Hematopoietic multipotent progenitor cell (in vitro differentiated cells): ENCODE measurements at regions not wholly inside any gene's neighbourhood (a gene's known extent, or its start where the extent isn't known, plus 50 kb on each side); places are given as distances from the start of the nearest gene placed in this dataset.
"Not testable (repeated sequence)": the region's sequence is repeated elsewhere in the genome, so short reads cannot be mapped to it uniquely, and the experiment has no call there.

Experiments used
- DNase-seq, 3 donors: peaks; one replicate each; pipeline ENCODE4 v3.0.0-alpha.2; 2011 to 2015; ENCODE audit warnings: low read depth in 2 of 3, low spot score in 2 of 3

DNA sequence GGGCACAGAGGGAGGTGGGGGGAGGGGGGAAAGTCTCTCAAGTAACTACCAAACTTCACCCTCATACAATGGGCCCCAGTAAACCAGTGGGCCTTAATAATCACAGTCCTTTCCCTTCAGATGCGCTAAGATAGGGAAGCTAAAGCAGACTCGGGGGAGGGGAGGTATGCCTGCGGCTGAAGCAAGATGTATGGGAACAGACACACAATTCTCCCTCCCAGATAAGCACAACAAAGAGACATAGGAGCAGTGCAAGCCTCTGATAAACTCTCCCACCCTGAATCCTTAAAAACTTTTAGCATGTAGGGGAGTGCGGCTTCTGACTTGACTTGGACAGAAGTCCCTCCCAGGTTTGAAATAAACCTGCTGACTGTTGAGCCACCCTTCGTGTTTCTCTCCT lies 54.7 kb downstream of the PROP1 start:
- DNase-seq = not testable (repeated sequence)

- DNase-seq = not testable (repeated sequence)
Observed at GRCh38 chr5:177939246-177940171, 56.5 kb downstream of the PROP1 start.

GRCh38 chr5:177938767-177939166 lies 57.3 kb downstream of the PROP1 start:
- DNase-seq = not testable (repeated sequence)

DNA sequence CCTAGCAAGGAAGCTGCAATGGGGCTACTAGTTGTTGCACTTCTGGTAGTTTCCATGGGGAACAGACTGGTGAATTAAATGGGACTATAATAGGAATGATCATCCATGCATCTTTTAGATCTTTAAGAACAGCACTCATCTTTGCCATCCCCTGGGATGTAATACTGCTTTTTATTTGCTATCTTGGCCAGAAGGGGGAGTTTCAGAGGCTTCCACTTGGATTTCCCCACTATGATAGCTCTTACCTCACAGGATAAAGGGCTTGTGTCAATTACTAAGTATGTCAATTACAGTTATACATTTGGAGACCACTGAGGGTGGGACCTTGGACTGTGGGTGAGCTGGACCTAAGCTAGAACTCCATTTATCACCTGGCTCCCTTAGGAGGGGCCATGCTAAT lies 61.8 kb downstream of the PROP1 start:
- not testable (repeated sequence) for DNase-seq

DNA sequence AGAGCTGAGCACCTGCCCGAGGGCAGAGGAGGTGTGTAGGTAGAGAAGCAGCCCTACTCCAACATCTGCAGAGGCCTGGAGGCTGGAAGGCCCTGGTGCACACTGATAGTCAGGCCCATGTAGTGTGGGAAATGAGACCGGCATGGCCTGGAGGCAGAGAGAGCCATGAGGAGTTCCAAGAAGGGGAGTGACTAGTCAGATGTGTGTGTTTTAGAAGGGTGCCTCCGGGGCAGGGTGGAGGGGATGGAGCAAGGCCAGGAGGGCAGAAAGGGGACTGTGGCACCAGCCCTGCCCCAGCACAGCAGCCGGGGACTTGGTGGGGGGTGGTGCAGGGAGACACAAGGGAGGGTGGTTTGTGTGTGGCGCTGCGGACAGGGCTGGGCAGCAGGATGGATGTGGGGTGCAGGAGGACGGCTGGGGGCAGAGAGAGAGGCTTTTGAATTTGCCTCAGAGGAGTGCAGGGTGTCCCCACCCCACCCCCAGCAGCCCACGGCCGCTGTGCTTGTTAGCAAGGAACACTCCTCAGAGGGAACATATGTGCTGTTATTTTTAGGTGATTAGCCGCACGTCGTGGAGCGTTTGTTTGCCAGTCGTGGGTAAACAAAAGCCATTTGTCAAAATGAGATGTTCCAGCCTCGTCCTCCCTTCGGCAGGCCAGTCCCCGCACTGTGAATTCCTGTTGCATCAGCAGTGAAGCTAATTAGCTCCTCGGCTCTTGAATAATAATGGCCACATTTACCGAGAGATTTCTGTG lies 65.6 kb downstream of the PROP1 start:
- not testable (repeated sequence) for DNase-seq

DNA sequence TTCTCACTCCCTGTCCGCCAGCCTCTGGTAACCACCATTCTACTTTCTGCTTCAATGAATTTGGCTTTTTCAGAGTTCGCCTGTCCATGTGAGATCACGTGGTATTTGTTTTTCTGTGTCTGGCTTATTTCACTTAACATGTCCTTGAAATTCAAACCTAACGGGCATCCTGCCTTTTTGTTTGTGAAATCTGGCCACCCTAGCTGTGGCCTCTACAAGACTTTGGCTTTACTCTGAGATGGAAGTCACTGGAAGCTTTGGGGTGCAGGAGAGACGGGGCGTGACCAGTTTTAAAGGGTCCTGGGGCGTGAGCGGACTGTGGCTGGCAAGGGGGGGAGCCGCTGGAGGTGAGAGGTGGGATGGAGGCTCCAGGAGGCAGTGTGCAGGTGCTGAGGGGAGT lies 66.4 kb downstream of the PROP1 start:
- DNase-seq = not testable (repeated sequence)

DNA sequence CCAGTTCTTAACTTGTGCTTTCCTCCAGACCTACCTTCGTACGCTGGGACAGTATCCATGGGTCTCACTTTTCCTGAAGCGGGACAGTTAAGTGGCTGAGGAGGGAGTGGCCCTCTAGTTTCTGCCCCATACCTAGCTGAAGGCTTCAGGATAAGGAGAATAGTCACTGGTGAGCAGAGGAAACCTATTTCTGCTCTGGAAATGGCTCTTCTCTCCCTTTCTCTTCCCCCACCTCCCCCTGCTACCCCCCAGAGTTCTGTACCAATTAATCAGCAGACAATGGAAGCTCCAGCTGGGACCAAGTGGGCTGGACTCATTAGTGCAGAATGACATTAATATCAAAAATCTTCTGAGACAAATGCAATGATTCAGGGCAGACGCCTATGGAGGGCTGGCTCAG lies 68.5 kb downstream of the PROP1 start:
- not testable (repeated sequence) for DNase-seq

DNA sequence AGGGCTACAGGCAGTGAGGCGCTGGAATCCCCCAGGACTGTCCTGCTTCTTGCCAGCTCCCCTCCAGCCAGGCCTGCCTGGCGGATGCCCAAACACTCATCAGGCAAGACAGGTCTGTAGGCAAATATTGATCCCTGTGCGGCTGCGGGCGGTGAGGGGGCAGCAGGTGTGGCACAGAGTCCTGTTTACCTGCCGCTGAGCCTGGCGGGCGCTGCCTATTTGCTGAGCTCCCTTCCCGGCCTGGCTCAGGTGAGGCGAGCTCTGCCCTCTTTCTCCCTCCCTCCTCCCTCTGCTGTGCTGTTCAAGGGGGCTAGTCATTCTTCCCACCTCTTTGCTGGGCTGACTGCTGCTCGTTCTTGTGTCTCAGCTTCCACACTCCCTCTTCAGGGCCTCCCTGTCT lies 71.5 kb downstream of the PROP1 start:
- DNase-seq = not testable (repeated sequence)

DNA sequence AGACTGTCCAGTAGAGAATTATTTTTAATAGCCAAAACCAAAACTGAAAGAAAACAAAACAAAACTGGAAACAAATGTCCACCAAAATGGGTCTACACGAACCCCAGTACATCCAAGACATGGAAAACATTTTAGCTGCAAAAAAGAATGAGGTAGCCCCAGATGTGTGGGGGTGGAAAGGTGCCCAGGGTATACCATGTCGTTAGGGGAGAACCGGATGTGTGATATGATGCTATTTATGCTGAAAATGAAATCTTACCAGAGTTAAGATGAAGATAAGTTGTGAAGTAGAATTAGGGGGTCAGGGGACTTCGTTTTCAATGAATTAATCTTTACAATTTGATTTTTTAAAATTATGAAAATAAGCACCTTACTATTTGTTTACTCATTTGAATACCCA lies 72.2 kb downstream of the PROP1 start:
- DNase-seq = not testable (repeated sequence)

- DNase-seq = not testable (repeated sequence)
Observed at GRCh38 chr5:177923189-177923588, 72.9 kb downstream of the PROP1 start.

GRCh38 chr5:177909261-177909660 lies 86.8 kb downstream of the PROP1 start:
- DNase-seq = not testable (repeated sequence)

DNA sequence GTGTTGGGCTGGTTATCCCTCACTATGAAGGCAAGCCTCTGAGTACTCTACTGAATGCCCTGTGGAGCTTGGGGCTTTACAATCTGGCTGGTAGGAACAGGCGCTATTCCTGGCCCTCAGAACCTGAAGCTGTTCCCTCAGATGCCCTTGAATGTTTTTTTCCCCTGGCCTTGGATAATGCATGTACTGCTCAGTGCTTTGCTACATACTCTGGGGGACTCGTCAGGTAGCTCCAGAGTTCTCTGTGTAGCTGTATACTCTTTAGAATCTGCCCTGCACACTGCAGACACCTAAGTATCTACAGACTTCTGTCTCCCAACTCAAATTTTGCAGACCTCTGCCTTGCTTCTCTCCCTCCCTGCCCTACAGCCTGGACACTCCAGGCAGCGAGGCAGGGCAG lies 93.2 kb downstream of the PROP1 start:
- not testable (repeated sequence) for DNase-seq

GRCh38 chr5:177900066-177900465 lies 96.0 kb downstream of the PROP1 start:
- not testable (repeated sequence) for DNase-seq

GRCh38 chr5:177894681-177895453 lies 101.2 kb downstream of the PROP1 start:
- not testable (repeated sequence) for DNase-seq

GRCh38 chr5:177892357-177892665 lies 103.7 kb downstream of the PROP1 start:
- not testable (repeated sequence) for DNase-seq

GRCh38 chr5:177891547-177892356 lies 104.3 kb downstream of the PROP1 start:
- DNase-seq = not testable (repeated sequence)

GRCh38 chr5:177883295-177883694 lies 100.6 kb upstream of the FAM153A start:
- DNase-seq = not testable (repeated sequence)

DNA sequence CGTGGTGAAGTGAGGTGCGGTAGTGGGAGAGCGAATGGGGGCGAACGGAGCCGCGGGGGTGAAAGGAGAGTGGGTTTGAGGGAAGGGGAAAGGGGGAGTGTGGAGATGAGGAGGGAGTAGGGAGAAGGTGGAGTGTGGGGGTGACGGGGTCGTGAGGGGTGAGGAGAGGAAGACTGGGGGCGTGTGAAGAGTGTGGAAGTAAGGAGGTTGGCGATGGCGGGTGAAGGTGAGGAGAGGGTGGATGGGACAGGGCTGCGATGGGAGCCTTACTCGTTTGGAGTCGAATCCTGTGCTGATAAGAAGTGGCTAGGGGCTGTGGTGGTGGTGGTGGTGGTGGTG lies 93.2 kb upstream of the FAM153A start:
- DNase-seq = peak in 1 of 3 donors; percentile 3

DNA sequence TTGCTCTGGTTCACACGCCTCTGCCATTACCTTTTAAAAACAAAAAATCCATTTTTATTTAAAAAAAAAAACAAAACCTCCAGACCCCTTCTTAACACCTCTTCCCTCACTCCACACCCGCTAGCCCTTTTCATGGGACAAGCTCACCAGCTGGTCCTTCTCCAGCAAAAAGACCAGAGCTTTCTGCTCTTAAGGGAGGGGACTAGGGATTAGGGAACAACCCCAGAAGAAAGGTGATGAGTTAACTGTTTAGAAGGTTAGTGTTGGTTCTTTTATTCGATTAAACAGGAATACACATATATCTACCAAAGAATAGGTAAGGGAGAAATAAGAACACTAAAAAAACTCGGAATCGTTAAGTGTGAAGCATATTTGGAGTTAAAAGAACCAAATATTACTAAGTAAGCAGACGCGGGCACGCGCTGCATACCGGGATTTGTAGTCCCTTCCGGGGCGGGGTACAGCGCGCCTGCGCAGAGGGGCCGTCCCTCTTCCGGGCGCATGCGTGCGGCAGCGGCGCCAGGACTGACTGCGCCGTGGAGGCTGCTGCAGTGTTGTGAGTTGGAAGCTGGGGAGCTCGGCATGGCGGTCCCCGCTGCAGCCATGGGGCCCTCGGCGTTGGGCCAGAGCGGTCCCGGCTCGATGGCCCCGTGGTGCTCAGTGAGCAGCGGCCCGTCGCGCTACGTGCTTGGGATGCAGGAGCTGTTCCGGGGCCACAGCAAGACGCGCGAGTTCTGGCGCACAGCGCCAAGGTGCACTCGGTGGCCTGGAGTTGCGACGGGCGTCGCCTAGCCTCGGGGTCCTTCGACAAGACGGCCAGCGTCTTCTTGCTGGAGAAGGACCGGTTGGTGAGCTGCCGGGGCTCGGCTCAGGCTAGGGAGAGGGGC lies 92.6 kb upstream of the FAM153A start:
- peak in 1 of 3 donors; percentile 1 for DNase-seq
